Suprapubic skin (tissue), 4 donors: ENCODE measurements at regions not wholly inside any gene's neighbourhood (a gene's known extent, or its start where the extent isn't known, plus 50 kb on each side); places are given as distances from the start of the nearest gene placed in this dataset.

ENCODE experiments used
- CTCF ChIP-seq, 2 donors: fragments of 200-600 bp in 1 of 2; fragments of 450-650 bp in 1 of 2; sonication (generic) in 1 of 2; IDR thresholded peaks; one replicate each; pipeline ENCODE4 v1.5.1; 2016 to 2019; ENCODE audit warnings: antibody characterized with exemption in 2 of 2, mild to moderate bottlenecking in 1 of 2, moderate library complexity in 1 of 2
- EP300 ChIP-seq: sonication (generic); formaldehyde crosslinking; IDR thresholded peaks from one replicate; pipeline ENCODE4 v1.6.1; 2017; ENCODE audit warnings: antibody characterized with exemption
- POLR2A ChIP-seq, 2 donors: fragments of 450-650 bp; IDR thresholded peaks; one replicate each; pipeline ENCODE4 v1.6.1; 2017; ENCODE audit warnings: antibody characterized with exemption in 2 of 2, mild to moderate bottlenecking in 2 of 2, moderate library complexity in 2 of 2
- POLR2AphosphoS5 ChIP-seq, 3 donors: sonication (generic); formaldehyde crosslinking; IDR thresholded peaks; one replicate each; pipeline ENCODE4 v1.6.1; 2017; ENCODE audit warnings: antibody characterized with exemption in 3 of 3

DNA sequence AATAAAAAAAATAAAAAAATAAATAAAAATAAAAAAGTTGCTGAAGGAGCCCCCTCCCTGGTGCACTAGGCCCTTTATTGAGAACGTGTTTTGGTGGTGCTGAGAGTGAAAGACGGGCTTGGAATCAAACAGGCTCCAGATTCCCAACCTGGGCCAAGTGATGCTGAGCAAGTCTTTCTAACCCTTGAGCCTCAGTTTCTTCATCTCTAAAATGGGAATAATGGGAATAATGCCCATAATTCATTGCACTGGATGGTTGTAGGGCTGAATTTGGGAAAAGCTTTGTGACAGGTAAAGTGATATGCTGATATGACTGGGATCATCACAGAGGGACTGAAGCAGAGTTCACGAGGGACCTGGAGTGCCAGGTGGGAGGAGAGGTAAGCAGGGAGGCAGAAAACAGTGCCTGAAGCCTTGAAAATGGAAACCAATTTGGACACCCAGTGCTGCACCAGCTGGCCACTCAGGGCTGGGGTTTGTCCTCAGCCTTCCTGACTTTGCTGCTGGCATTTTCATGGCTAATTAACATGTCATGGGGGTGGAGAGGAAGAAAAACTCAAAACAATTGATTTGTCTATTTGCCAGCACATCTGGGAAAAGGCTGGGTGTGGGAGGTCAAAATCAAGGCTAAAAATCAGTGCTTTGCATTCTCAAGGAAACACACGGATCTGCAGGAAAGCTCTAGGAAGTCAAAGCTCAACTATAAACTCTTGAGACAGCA is 241.3 kb downstream of the LOXHD1 start:
- no peak for TF ChIP-seq POLR2AphosphoS5 (IDR thresholded peaks at IDR 0.05)
- TF ChIP-seq CTCF (IDR thresholded peaks at IDR 0.05) = no peak
- TF ChIP-seq EP300 = no peak
- no peak for TF ChIP-seq POLR2A (IDR thresholded peaks at IDR 0.05)
